ENCODE measurements at regions not wholly inside any gene's neighbourhood (a gene's known extent, or its start where the extent isn't known, plus 50 kb on each side); places are given as distances from the start of the nearest gene placed in this dataset.

GRCh38 chr5:142432369-142432863 is 107.6 kb upstream of the SPRY4 start:
- DNase-seq, result no peak
- no peaks in the 10 kb centered on the region; the same call in 1 of the 2 replicates for H3K27me3 Mint-ChIP-seq (ENCODE audit: insufficient read depth)
- no peaks in the 10 kb centered on the region for H3K9me3 Mint-ChIP-seq
- no peak overlapping the region for H3K27ac Mint-ChIP-seq
- TF ChIP-seq CTCF (IDR thresholded peaks at IDR 0.05), result no peak
- peaks cover 3% of the 10 kb centered on the region; the same call in 1 of the 2 replicates for H3K36me3 Mint-ChIP-seq (ENCODE audit: low read depth)
- no peak overlapping the region for H3K4me3 Mint-ChIP-seq
- H3K4me1 Mint-ChIP-seq (ENCODE audit: low read depth), result peaks cover 20% of the 10 kb centered on the region

- Mint-ChIP-seq H3K4me1 (ENCODE audit: low read depth) (peaks cover 18% of the 10 kb centered on the region), H3K27ac (no peak overlapping the region), H3K27me3 (ENCODE audit: insufficient read depth) (no peaks in the 10 kb centered on the region; the same call in 1 of the 2 replicates), H3K4me3 (no peak overlapping the region), H3K9me3 (no peaks in the 10 kb centered on the region), H3K36me3 (ENCODE audit: low read depth) (peaks cover 21% of the 10 kb centered on the region)
- no peak for TF ChIP-seq CTCF (IDR thresholded peaks at IDR 0.05)
- DNase-seq, result no peak
These were observed 104.1 kb upstream of the SPRY4 start for GRCh38 chr5:142428773-142429473.

- Mint-ChIP-seq H3K9me3 (no peaks in the 10 kb centered on the region), H3K4me3 (no peak overlapping the region), H3K27ac (no peak overlapping the region), H3K36me3 (ENCODE audit: low read depth) (peaks cover 21% of the 10 kb centered on the region), H3K4me1 (ENCODE audit: low read depth) (peaks cover 11% of the 10 kb centered on the region), H3K27me3 (ENCODE audit: insufficient read depth) (no peaks in the 10 kb centered on the region; the same call in 1 of the 2 replicates)
- TF ChIP-seq CTCF (IDR thresholded peaks at IDR 0.05), result no peak
- DNase-seq, result no peak
These were observed 103.4 kb upstream of the SPRY4 start for GRCh38 chr5:142428036-142428772.

- H3K27me3 Mint-ChIP-seq (ENCODE audit: insufficient read depth), result no peaks in the 10 kb centered on the region; the same call in 1 of the 2 replicates
- DNase-seq, result no peak
These were observed 102.7 kb upstream of the SPRY4 start for GRCh38 chr5:142427529-142427928.

GRCh38 chr5:142427015-142427364 is 102.2 kb upstream of the SPRY4 start:
- no peak for DNase-seq
- no peak for TF ChIP-seq CTCF (IDR thresholded peaks at IDR 0.05)
- H3K27ac Mint-ChIP-seq, result no peak overlapping the region
- peaks cover 21% of the 10 kb centered on the region for H3K36me3 Mint-ChIP-seq (ENCODE audit: low read depth)
- no peaks in the 10 kb centered on the region for H3K9me3 Mint-ChIP-seq
- no peaks in the 10 kb centered on the region; the same call in 1 of the 2 replicates for H3K27me3 Mint-ChIP-seq (ENCODE audit: insufficient read depth)
- no peak overlapping the region for H3K4me3 Mint-ChIP-seq
- H3K4me1 Mint-ChIP-seq (ENCODE audit: low read depth), result peaks cover 18% of the 10 kb centered on the region

More at GRCh38 chr5:142427529-142427928, 102.7 kb upstream of the SPRY4 start:
- no peak for TF ChIP-seq CTCF (IDR thresholded peaks at IDR 0.05)
- Mint-ChIP-seq H3K4me1 (ENCODE audit: low read depth) (peaks cover 12% of the 10 kb centered on the region), H3K4me3 (no peak overlapping the region), H3K27ac (no peak overlapping the region), H3K9me3 (no peaks in the 10 kb centered on the region), H3K36me3 (ENCODE audit: low read depth) (peaks cover 21% of the 10 kb centered on the region)
